HG03460 (cell line): ENCODE measurements at regions not wholly inside any gene's neighbourhood (a gene's known extent, or its start where the extent isn't known, plus 50 kb on each side); places are given as distances from the start of the nearest gene placed in this dataset.
"Not testable (repeated sequence)": the region's sequence is repeated elsewhere in the genome, so short reads cannot be mapped to it uniquely, and the experiment has no call there.

Experiments
- ATAC-seq: cut with Tn5 transposase; IDR thresholded peaks from one replicate; pipeline ENCODE4 v1.9.1; 2021; ENCODE audit not compliant: unreplicated experiment

- ATAC-seq: no peak
Measured at GRCh38 chr21:24628536-24628935, 978.7 kb downstream of the MRPL39 start.

- ATAC-seq: no peak
Measured at GRCh38 chr21:24628046-24628445, 979.2 kb downstream of the MRPL39 start.

GRCh38 chr21:24617819-24618218 lies 989.5 kb downstream of the MRPL39 start:
- ATAC-seq: no peak

- no peak for ATAC-seq
Measured at GRCh38 chr21:24594082-24594481, 1013.2 kb downstream of the MRPL39 start.

GRCh38 chr21:24590261-24590660 lies 1017.0 kb downstream of the MRPL39 start:
- ATAC-seq: no peak

- no peak for ATAC-seq
Measured at GRCh38 chr21:24583473-24583872, 1023.8 kb downstream of the MRPL39 start.

- ATAC-seq: no peak
Measured at GRCh38 chr21:24577301-24577700, 1030.0 kb downstream of the MRPL39 start.

- no peak for ATAC-seq
Measured at GRCh38 chr21:24561291-24561690, 1046.0 kb downstream of the MRPL39 start.

GRCh38 chr21:24552491-24552890 lies 1054.8 kb downstream of the MRPL39 start:
- no peak for ATAC-seq

GRCh38 chr21:24545807-24546361 lies 1061.4 kb downstream of the MRPL39 start:
- no peak for ATAC-seq

- ATAC-seq: no peak
Measured at GRCh38 chr21:24514081-24514733, 1093.1 kb downstream of the MRPL39 start.

GRCh38 chr21:24509131-24509530 lies 1098.2 kb downstream of the MRPL39 start:
- ATAC-seq: no peak

GRCh38 chr21:24486973-24487372 lies 1120.3 kb downstream of the MRPL39 start:
- no peak for ATAC-seq

- not testable (repeated sequence) for ATAC-seq
Measured at GRCh38 chr21:24483361-24483760, 1123.9 kb downstream of the MRPL39 start.

GRCh38 chr21:24470852-24471251 lies 1136.4 kb downstream of the MRPL39 start:
- ATAC-seq: no peak

GRCh38 chr21:24456358-24456757 lies 1150.9 kb downstream of the MRPL39 start:
- no peak for ATAC-seq

- ATAC-seq: no peak
Measured at GRCh38 chr21:24450119-24450518, 1157.2 kb downstream of the MRPL39 start.

- no peak for ATAC-seq
Measured at GRCh38 chr21:24445517-24445916, 1161.8 kb downstream of the MRPL39 start.

GRCh38 chr21:24444736-24445135 lies 1162.5 kb downstream of the MRPL39 start:
- no peak for ATAC-seq

- ATAC-seq: no peak
Measured at GRCh38 chr21:24436236-24436635, 1171.0 kb downstream of the MRPL39 start.

GRCh38 chr21:24428591-24429199 lies 1178.6 kb downstream of the MRPL39 start:
- peak; percentile 86 for ATAC-seq

GRCh38 chr21:24424776-24425175 lies 1182.5 kb downstream of the MRPL39 start:
- ATAC-seq: no peak

GRCh38 chr21:24423546-24423945 lies 1183.7 kb downstream of the MRPL39 start:
- no peak for ATAC-seq
